22Rv1 (cell line): ENCODE measurements at regions not wholly inside any gene's neighbourhood (a gene's known extent, or its start where the extent isn't known, plus 50 kb on each side); places are given as distances from the start of the nearest gene placed in this dataset.

ENCODE experiments used
- CTCF ChIP-seq: fragments of 450-650 bp; IDR thresholded peaks from 2 replicates; pipeline ENCODE4 v1.5.1; 2017; ENCODE audit warnings: mild to moderate bottlenecking
- ZFX ChIP-seq: fragments of 450-650 bp; IDR thresholded peaks from 2 replicates; pipeline ENCODE4 v1.6.1; 2017; ENCODE audit warnings: antibody characterized with exemption, borderline replicate concordance

GRCh38 chr2:41495050-41495449, 552.8 kb upstream of the PKDCC start:
- no peak for TF ChIP-seq CTCF
- TF ChIP-seq ZFX: no peak
